GM19238 (cell line): ENCODE measurements at regions not wholly inside any gene's neighbourhood (a gene's known extent, or its start where the extent isn't known, plus 50 kb on each side); places are given as distances from the start of the nearest gene placed in this dataset.

Experiments used
- DNase-seq: peaks from one replicate; pipeline ENCODE4 v3.0.0; 2011; ENCODE audit warnings: low spot score; ENCODE audit not compliant: insufficient read length

DNA sequence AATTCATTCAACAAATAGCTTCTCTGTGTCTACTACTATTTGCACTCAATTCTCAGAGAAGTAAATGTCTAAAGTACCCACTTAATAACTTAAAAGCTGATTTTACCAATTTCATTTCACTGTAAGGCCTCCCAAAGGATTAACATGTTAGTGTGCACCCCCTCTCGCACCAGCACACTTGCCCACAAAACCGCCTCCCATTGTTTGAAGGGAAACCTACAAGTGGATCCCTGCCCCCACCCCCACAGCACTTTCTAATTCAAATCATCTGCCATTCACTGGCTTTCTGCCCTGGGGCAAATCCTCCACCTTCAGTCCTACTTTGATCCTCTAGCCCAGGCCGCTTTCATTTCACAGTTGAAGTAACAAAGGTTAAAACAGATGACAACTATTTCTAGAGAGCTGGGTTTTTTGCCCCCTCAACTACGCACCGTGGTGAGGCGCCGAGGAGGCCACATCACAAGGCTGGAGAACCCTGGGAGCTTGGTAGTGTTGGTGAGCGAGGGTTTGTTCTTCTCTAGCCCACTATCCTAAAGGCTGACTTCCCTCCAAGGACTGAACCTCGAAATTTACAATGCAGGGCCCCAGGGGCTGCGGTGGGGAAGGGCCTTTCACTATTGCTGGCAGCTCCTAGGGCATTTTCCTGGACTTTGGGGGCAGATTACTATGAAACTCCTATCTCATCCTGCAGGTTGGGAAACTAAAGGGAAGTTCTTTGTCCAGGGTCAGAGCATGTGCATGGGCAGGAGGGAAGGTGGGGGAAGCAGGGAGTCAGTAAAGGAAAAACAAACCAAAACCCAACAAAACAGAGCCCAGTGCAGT, 517.4 kb upstream of the ZMIZ1 start:
- DNase-seq: no peak

DNA sequence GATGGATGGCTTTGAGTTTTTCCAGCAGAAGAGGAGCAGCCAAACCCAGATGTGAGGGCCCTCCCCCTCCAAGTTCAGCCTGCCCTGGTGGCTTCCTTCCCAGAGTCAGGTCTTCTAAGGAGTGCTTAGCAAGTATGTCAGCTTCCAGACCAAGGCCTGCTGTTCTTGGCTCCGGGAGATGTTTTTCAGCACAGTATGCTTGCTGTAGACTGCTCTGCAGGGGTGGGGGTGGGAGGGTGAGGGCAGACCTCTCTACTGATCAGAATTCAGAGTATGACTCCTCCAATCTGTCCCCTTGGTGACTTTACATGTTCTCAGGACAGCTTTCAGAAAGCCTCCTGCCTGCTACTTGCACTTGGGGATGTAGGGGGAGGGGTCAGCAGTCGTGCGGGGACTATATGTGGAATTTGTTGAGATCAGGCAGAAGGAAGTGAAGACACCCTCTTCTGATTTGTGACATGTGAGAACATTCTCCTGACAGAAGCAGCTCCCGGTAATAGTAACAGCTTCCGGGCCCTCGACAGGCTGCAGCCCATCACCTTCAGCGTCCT, 516.4 kb upstream of the ZMIZ1 start:
- no peak for DNase-seq

DNA sequence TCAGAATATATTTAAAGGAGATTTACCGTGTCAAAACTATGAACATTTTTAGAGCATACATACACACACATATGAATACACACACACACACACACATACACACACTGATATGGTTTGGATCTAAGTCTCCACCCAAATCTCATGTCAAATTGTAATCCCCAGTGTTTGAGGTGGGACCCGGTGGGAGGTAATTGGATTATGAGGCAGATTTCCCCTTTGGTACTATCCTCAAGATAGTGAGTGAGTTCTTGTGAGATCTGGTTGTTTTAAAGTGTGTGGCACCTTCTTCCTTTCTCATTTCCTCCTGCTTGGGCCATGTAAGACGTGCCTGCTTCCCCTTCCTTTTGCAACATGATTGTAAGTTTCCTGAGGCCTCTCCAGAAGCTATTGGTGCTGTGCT, 515.0 kb upstream of the ZMIZ1 start:
- no peak for DNase-seq

DNA sequence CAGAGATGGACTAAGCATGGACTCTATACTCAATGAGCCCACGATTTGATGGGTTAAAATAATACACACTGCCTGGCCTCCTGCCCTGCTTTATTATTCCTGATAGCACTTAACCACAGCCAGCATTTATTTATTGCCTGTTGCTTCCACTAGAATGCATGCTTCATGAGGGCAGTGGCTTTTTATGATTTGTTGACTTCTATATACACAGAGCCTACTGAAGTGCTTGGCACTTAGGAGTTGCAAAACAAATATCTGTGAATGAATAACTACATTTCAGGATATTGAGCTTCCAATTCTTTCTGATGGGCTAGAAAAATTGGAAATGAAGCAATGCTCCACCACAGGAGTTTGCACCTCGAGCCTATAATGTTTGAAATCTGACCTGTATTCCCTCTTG, 513.6 kb upstream of the ZMIZ1 start:
- DNase-seq: no peak

DNA sequence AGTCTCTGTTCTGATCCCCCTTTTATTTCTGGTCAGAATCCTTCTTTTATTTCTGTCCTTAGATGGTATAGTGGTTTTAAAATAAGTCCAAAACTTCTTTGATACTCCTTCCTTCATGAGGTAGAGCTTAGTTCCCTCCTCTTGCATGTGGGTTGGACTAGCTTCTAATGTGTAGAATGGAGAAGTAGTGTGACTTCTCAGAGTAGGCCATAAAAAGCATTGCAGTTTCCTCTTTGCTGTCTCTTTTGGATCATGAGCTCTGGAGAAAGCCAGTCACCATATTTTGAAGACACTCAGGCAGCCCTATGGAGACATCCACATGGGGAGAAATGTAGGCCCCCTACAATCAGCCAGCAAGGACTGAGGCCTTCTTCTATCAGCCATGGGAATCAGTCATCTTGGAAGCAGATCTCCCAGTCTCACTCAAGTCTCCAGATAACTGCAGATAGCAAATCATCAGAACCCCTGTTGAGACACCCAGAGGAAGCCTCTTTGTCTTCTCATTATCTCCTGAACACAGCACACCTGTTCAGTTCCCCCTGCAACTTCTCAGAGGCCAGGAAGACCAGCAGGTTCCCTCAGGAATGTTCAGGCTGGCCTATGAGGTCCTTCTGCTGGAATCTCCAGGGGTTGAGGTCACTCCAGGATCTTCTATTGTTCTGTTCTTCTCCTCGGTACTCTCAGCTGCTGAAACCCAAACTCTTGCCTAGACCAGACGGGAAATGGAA, 511.9 kb upstream of the ZMIZ1 start:
- DNase-seq: no peak

DNA sequence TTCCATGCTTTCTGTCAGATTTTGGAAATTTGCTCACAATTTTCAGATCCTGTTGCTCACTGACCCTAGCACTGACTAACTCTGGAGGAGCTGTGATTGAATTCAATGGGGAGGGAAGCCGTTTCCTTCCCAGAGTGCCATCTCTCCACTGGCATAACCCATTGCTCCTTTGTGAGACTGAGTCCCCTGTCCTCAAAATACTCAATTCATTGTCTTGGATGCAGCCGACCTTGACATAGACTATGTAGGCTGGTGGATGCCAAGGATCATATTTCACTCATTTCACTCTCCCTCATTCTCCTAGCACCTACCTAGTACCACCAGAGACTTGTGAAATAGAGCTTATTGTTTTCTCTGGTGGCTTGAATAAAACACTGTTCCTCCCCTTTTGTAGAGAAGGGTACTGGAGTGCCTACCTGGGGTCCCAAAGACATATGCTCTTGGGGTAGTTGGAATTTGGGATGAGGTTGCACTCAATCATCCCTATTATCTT, 511.3 kb upstream of the ZMIZ1 start:
- DNase-seq: no peak

DNA sequence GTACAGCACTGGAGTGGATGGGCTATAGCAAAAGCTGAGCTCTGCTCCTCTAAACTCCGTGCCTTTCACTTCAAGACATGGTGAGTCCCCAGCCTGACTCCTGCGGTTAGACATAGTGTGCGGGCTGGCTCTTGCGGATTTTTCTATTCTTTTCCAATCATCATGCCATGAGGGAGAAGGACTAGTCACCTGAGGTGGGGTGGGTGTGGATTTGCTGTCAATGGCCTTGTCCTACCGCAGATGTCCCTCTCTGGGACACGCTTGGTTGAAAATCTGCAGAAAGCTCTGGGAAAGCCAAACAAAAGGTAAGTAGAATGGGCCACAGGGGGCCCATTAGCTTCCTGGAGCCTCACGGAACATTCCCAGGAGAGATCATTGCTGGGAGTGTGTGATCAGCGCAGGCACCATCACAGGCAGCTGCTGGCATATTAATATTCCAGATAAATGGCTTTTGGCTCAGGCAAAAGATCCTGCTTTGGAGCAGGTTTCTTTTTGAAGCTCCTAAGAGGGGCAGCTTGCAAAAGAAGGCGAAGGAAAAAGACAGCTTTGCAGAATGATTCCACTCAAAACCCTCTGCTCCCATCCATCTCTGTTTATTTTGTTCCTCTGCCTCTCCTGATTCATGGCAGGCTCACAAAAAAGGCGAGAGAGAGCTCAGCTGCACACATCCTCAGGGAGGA, 509.0 kb upstream of the ZMIZ1 start:
- DNase-seq: no peak

DNA sequence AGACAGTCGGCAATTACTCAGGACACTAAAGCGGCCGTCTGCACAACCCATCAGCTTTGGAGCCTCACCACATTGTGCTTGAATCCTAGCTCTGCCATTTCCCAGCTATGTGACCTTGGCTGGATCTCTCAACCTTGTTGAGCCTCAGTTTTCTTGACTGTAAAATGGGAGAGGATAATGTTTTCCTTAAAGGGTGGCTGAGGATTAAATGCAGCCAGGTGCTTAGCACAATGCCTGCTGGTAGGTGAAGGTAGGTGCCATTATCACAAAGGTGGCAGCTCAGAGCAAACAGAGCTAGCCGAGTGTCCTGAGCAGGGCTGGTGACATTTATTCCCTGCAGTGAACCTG, 508.5 kb upstream of the ZMIZ1 start:
- no peak for DNase-seq

DNA sequence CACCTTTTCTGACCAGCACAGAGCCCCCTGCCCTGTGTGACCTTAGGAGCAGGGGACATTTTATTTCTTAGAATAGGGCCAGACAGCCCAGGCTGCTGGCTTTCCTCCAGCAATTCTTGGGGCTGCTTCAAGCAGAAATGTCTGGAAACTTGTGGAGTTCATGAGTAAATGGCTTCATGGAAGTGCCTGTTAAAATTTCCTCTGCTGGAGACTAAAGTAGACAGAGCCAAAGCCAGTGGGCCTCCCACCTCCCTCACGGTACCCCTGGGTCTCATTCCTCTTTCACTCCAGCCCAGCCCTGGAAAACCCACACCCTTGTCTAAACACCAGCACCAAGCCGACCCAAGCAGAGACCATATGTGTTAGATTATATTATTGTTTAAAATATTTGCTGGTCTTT, 505.5 kb upstream of the ZMIZ1 start:
- DNase-seq: no peak

DNA sequence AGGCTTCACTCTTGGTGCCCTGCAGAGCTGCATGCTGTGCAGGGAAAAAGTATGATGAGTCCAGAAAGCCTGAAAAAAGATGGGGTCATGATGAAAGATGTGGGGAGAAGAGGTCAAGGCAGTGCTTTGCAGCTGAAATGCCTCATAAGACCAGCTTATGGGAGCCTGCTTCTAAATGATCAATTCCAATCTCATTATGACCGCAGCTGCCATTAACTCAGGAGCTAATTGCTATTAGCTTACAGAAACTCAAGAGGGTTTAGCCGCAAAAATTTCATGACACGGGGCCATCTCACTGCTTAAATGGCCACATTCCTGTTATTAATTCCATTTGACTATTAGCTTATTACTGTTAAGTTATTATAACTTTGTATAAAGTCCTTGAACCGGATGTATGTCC, 502.9 kb upstream of the ZMIZ1 start:
- DNase-seq: no peak

DNA sequence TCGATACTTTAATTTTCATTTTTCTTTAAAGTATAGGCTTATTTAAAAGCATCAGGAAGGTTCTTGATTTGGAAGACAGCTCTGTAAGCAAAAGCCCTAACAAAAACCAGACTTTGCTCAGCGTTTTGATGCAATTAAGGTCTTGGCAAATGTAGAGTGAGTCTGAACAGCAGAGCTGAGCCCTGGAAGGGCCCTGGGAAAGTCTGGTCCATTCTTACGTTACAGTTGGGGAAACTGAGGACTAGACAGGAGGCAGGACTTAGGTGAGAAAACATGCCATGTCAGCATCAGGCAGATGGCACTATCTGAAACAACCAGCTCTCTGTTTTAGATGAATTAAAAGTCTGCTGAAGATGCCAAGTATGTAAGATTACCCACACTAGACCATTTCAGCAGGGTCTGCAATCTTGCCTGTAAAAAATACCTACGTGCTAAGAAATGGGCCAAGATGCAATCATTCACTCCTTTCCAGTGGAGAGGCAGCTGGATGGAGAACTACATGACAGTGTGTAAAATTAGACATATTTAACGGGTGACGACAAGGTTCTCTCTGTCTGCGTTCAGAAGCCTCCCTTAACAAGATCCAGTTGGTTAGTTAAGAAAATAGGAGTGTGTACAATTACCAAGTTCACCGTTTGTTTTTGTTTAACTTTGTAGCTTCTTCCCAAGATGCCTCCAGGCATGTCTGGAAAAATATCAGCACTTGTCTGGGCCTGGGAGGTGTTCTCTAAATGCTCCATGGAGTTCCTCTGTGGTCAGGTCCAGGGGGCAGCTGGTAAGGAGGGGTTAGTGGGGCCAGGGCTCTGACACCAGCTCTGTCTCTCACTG, 502.3 kb upstream of the ZMIZ1 start:
- DNase-seq: no peak

DNA sequence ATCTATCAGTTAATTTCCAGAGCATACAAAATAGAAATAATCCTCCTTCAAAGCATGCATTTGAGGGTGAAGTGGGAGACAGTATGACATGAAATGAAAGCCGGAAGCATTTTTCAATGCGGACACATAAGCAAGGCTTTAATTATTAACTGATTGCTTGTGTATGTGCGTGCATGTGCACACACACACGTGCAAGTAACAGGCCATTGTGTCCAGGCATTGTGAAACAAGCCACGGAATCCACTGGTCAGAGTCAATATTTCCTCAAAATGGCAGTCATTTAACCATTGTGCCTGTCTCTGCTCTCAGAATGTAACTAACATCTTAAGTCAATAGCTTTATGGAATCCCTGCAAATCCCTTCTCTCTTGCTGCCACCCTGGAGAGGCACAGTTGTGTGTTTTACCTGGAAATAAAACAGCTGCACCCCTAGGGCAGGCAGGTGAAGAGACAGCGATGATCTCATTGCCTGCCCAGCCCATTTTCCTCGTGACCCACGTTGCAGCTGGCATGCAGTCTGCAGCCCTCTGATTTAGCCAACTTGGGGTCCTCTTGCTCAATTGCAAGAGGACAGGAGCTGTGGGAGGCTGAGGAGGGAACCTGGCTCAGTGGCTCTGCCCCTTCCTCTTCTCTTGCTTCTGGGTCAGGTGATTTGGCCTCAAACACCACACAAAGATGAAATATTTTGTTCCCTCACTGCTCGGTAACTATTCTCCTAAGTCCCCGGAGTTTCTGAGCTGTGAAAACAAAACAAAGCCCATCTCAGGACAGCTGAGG, 500.9 kb upstream of the ZMIZ1 start:
- no peak for DNase-seq

DNA sequence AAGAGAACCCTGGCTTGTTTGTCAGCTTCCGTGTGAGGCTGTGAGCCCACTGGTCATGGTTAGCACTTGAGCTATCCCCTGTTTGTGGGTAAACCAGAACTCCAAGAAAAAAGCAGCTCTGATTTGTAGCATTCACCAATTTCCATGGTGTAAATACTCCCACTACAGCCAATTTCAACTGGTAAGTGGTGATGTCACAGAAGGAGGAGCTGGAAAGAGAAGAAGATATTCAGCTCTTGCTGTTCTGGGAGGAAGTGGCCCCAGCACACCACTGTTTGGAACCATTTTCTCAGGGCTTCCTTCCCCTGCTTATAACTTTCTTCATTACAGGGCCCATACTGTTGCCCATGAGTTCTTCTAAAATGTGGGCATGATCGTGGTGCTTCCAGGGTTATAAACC, 500.1 kb upstream of the ZMIZ1 start:
- DNase-seq: no peak

DNA sequence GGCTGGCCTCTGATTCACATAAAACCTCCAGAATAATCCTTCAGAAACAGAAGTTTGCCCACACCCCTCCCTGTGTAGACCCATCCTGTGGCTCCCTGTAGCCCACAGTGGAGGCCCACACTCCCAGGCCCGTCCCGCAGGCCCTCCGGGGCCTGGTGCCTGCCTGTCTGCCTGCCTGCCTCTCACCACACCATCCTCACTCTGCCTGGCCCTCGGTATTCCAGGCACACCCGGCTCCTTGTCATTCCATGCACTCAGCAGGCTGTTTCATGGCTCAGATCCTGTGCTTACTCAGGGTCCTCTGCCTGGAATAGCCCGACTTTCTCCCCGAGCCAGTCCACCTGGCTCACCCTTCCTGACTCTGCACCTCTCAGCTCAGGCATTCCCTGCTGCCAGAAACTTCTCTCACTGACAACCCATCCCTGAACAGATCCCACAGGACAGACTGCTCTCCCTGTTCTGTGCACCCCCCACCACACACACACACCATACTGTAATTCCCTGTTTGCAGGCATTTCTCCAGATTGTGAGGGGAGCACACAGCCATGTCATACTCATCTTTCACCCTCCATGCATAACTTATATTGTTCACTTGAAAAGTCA, 498.0 kb upstream of the ZMIZ1 start:
- no peak for DNase-seq

DNA sequence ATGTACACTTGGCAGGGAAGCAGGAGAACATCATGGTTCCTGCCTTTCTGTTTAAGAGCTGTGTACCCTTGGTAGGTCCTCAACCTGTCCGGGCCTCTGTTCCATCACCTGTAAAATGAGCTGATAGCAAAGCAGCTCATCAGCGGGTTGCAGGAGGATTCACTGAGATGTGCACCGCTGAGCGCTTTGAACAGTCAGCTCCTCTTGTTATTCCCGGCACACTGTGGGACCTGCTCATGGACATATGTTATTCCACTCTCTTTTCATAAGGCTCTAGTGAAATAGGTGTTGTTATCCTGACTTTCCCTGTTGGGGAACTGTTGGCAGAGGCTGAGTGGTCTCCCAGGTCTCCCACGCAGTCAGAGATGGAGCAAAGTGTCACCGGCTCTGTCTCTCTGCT, 497.5 kb upstream of the ZMIZ1 start:
- no peak for DNase-seq

DNA sequence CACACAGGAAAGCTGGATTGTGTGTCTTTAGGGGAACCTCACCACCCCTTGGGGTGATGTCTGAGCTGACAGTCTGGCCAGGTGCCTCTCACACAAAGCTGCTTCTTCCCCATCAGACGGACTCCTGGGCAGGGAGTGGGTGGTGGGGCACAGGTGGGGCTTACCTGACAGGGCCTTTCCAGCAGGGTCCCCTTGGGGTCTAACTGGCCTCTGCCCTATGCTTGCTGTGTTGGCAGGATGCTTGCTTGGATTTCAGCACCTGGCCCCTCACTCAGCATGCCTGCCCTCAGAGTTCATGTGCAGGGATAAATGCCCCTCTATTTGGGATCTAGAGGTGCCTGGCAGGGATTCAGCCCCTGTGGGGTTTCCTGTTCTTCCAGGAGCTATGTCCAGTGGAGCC, 496.9 kb upstream of the ZMIZ1 start:
- DNase-seq: no peak

DNA sequence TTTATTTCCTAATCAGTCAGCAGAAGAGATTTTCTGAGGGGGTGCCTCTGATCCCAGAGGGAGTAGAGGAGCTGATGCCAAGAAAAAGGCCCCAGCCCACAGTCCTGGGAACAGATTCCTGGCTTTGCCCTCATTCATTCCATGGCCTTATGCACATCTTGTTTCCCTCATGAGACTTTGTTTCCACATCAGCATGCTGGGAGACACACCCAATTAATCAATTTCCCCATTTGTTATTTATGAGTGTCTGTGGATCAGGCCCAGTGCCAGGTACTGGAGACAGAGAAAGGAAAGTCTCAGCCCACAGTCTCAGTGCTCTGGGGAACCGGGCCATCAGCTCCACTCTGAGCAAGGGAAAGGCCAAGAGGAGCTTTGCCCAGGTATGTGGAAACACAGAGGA, 496.2 kb upstream of the ZMIZ1 start:
- DNase-seq: no peak

DNA sequence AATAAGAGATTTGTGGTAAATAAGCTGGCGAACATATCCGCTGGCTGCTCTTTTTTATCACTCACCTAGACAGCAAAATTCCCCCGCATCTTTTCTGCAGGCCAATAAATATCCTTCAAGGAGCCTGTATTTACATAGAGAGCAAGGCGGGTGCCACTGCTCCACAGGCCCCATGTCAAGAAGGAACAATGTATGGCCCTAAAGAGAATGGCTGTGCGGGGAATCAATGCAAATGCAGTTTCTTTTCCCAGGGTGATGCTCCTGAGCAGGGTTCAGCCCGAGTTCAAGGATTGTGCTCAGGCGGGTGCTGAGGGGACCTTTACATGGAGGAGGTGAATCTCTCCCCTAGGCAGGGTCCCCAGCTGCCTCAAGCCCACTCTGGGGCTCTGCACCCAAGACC, 494.2 kb upstream of the ZMIZ1 start:
- no peak for DNase-seq

DNA sequence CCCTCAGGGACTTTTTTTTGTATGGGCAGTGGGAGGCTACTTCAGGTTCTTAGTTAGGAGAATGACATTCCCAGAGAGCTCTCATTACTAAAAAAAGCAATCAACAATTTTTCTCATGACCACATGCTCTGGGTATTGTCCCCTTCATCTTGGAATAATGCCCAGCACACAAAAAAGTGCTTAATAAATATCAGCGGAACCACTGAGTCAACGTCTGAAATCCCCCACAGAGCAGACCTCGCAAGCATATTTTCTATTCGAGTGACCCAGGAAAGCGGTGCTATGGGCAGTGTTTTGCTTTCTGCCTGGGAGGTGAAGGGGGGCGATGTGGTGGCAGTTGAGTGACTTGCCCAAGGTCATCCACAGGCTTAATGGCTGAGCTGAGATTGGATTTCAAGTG, 493.4 kb upstream of the ZMIZ1 start:
- no peak for DNase-seq

DNA sequence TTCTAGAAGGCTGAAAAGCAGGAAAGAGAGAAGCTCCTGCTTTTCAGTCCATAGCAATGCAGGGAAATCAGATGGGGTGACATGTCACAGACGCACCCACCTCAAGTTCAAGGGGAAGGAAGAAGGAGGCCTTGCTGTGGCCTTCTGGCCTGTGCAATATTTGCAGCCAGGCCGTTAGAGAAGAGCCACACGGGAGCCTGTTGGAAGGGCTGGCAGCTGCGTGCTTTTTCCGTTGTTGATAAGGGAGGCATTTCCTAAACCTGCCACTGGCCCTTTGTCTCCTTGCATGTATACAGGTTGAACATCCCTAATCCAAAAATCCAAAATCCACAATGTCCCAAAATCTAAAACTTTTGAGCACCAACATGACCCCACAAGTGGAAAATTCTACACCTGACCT, 492.5 kb upstream of the ZMIZ1 start:
- no peak for DNase-seq
